ENCODE measurements at regions not wholly inside any gene's neighbourhood (a gene's known extent, or its start where the extent isn't known, plus 50 kb on each side); places are given as distances from the start of the nearest gene placed in this dataset.

GRCh38 chr16:51607201-51607651 is 456.2 kb upstream of the SALL1 start:
- no peak for DNase-seq
- 34 to 52% (median 38%) methylated on average over 6 of the region's 6 CpGs for WGBS, 5 donors
- no peaks in the 10 kb centered on the region for H3K27me3 ChIP-seq (replicated peaks in 1 of 7)
- TF ChIP-seq CTCF (IDR thresholded peaks at IDR 0.05 in 8 of 11, conservative IDR thresholded peaks at IDR 0.05 in 3 of 11) (no peak), POLR2AphosphoS5 (IDR thresholded peaks at IDR 0.05) (no peak), POLR2A (IDR thresholded peaks at IDR 0.05) (no peak)
- no peaks in the 10 kb centered on the region for H3K36me3 ChIP-seq
- intact Hi-C loops (cut with DNase I; ENCODE audit: low total_unique reads), result no loop called here
- no peak overlapping the region for H3K4me3 ChIP-seq
- no peaks in the 10 kb centered on the region for H3K4me1 ChIP-seq
- H3K27ac ChIP-seq, result no peak overlapping the region
- peaks cover 0 to 25% (median 3%) of the 10 kb centered on the region in 8 donors for H3K9me3 ChIP-seq

GRCh38 chr16:51596247-51596646 is 445.2 kb upstream of the SALL1 start:
- H3K9me3 ChIP-seq, result peaks cover 0 to 13% (median 2%) of the 10 kb centered on the region in 8 donors
- no peaks in the 10 kb centered on the region for H3K4me1 ChIP-seq
- TF ChIP-seq POLR2AphosphoS5 (IDR thresholded peaks at IDR 0.05) (no peak), CTCF (IDR thresholded peaks at IDR 0.05 in 8 of 11, conservative IDR thresholded peaks at IDR 0.05 in 3 of 11) (no peak), POLR2A (IDR thresholded peaks at IDR 0.05) (no peak)
- no peak for DNase-seq
- H3K36me3 ChIP-seq, result no peaks in the 10 kb centered on the region
- no peak overlapping the region for H3K27ac ChIP-seq
- H3K4me3 ChIP-seq, result no peak overlapping the region
- no peaks in the 10 kb centered on the region for H3K27me3 ChIP-seq (replicated peaks in 1 of 7)
- intact Hi-C loops (cut with DNase I; ENCODE audit: low total_unique reads), result no loop called here
- 89 to 94% (median 92%) methylated on average over 4 of the region's 4 CpGs for WGBS, 5 donors

- WGBS, 5 donors, result 57 to 62% (median 59%) methylated on average over 9 of the region's 9 CpGs
- Histone ChIP-seq H3K9me3 (peaks cover 0 to 5% (median 0%) of the 10 kb centered on the region in 8 donors), H3K4me1 (no peaks in the 10 kb centered on the region), H3K27me3 (replicated peaks in 1 of 7) (no peaks in the 10 kb centered on the region), H3K4me3 (no peak overlapping the region), H3K36me3 (no peaks in the 10 kb centered on the region), H3K27ac (no peak overlapping the region)
- intact Hi-C loops (cut with DNase I; ENCODE audit: low total_unique reads), result no loop called here
- DNase-seq, result no peak
- TF ChIP-seq POLR2A (IDR thresholded peaks at IDR 0.05) (no peak), CTCF (IDR thresholded peaks at IDR 0.05 in 8 of 11, conservative IDR thresholded peaks at IDR 0.05 in 3 of 11) (no peak), POLR2AphosphoS5 (IDR thresholded peaks at IDR 0.05) (no peak)
Observed at GRCh38 chr16:51592535-51593300, 441.6 kb upstream of the SALL1 start.

GRCh38 chr16:51592001-51592501 is 441.0 kb upstream of the SALL1 start:
- H3K4me3 ChIP-seq, result no peak overlapping the region
- no peak overlapping the region for H3K27ac ChIP-seq
- DNase-seq, result no peak
- H3K4me1 ChIP-seq, result no peaks in the 10 kb centered on the region
- intact Hi-C loops (cut with DNase I; ENCODE audit: low total_unique reads), result no loop called here
- no peak for TF ChIP-seq POLR2A (IDR thresholded peaks at IDR 0.05)
- 20 to 27% (median 25%) methylated on average over 9 of the region's 9 CpGs for WGBS, 5 donors
- no peaks in the 10 kb centered on the region for H3K36me3 ChIP-seq
- H3K9me3 ChIP-seq, result peaks cover 0 to 2% (median 0%) of the 10 kb centered on the region in 8 donors
- no peaks in the 10 kb centered on the region for H3K27me3 ChIP-seq (replicated peaks in 1 of 7)
